GM10248 (cell line): ENCODE measurements at regions not wholly inside any gene's neighbourhood (a gene's known extent, or its start where the extent isn't known, plus 50 kb on each side); places are given as distances from the start of the nearest gene placed in this dataset.
A peak's percentile ranks its signal among the peaks of the same experiment; 100 is the strongest.
"Not testable (repeated sequence)": the region's sequence is repeated elsewhere in the genome, so short reads cannot be mapped to it uniquely, and the experiment has no call there.

Experiments
- CTCF ChIA-PET: fragments of 300-600 bp; sonication (Branson Sonifier 250); formaldehyde crosslinking; extraction: SDS; loops from one replicate; lab custom pipeline; 2021; ENCODE audit warnings: antibody characterized with exemption; lab: Yijun Ruan, JAX
- POLR2A ChIA-PET: fragments of 350-650 bp; sonication (Branson Sonifier 250); formaldehyde crosslinking; extraction: SDS; loops from one replicate; lab custom pipeline; 2020; ENCODE audit warnings: antibody characterized with exemption; lab: Yijun Ruan, JAX
- DNase-seq: peaks from one replicate; pipeline ENCODE4 v3.0.0; 2012; ENCODE audit errors: extremely low spot score
- CTCF ChIP-seq: IDR thresholded peaks from 2 replicates; pipeline ENCODE4 v1.5.1; 2012; ENCODE audit warnings: mild to moderate bottlenecking, low read depth; ENCODE audit errors: extremely low read depth, missing control alignments, control extremely low read depth

DNA sequence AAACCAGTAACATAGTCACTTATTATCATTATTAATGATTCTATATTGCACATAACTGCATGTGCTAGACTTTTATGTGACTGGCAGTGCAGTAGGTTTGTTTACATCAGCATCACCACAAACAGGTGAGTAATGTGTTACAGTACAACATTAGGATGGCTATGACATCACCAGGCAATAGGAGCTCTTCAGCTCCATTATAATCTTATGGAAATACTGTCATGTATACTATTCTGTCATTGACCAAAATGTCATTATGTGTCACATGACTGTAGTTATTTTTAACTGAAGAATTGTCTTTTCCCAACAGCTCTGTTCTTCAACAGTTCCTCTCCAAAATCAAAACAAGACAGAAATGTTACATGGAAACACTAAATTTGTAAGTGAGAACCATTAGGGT lies 96.3 kb downstream of the C18orf54 start:
- ChIA-PET CTCF (interaction anchor here (0.7 to 1.8 kb wide), 5 partner anchors 9 to 530 kb away, joined by 3 to 6 read pairs (median 5); no protein-coding TSS in a partner anchor), POLR2A (no interaction called here)
- no peak for TF ChIP-seq CTCF
- no peak for DNase-seq

GRCh38 chr18:54465502-54465901 lies 107.8 kb downstream of the C18orf54 start:
- ChIA-PET CTCF (no interaction called here), POLR2A (no interaction called here)
- DNase-seq: no peak
- TF ChIP-seq CTCF: no peak

- ChIA-PET POLR2A (no interaction called here), CTCF (interaction anchor here (0.9 kb wide), 1 partner anchor 22 kb away, joined by 3 read pairs; no protein-coding TSS in a partner anchor)
- no peak for TF ChIP-seq CTCF
- DNase-seq: peak; percentile 10
Measured at GRCh38 chr18:54466248-54467005, 108.7 kb downstream of the C18orf54 start.

GRCh38 chr18:54479365-54479764 lies 111.7 kb upstream of the DYNAP start:
- TF ChIP-seq CTCF: no peak
- ChIA-PET POLR2A (no interaction called here), CTCF (interaction anchor here (2.6 kb wide), 1 partner anchor 35 kb away, joined by 7 read pairs; no protein-coding TSS in a partner anchor)

DNA sequence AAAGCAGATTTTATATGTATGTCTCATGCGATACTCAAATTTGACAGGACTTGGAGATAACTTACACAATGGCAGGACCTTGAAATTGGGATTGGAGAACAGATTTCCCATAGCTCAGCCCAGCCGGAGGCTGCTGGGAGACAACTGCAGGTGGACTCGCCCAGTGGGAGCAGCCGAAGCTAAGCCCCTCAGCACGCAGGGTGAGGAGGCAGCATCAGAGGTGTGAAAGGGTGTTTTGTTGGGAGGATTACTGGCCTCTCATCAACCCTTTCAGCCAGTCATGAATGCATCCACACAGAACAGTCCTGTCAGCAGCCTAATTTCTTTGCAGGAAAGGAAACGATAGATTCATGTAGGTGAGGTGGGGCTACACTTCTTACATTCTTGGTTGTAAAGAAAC lies 110.4 kb upstream of the DYNAP start:
- ChIA-PET CTCF (interaction anchor here (1.2 to 2.6 kb wide), 4 partner anchors 9 to 36 kb away, joined by 3 to 7 read pairs (median 4); no protein-coding TSS in a partner anchor), POLR2A (no interaction called here)
- TF ChIP-seq CTCF: no peak
- DNase-seq: no peak

More at GRCh38 chr18:54479365-54479764, 111.7 kb upstream of the DYNAP start:
- no peak for DNase-seq

- CTCF ChIA-PET: interaction anchor here (1.3 to 1.4 kb wide), 2 partner anchors 12 to 27 kb away, joined by 3 read pairs; no protein-coding TSS in a partner anchor
- DNase-seq: not testable (repeated sequence)
Measured at GRCh38 chr18:54502451-54502850, 88.6 kb upstream of the DYNAP start.

GRCh38 chr18:54503131-54503894 lies 87.7 kb upstream of the DYNAP start:
- TF ChIP-seq CTCF: no peak
- ChIA-PET CTCF (interaction anchor here (1.3 kb wide), 1 partner anchor 11 kb away, joined by 3 read pairs; no protein-coding TSS in a partner anchor), POLR2A (no interaction called here)
- no peak for DNase-seq

More at GRCh38 chr18:54502451-54502850, 88.6 kb upstream of the DYNAP start:
- POLR2A ChIA-PET: not testable (repeated sequence)
